ENCODE measurements at regions not wholly inside any gene's neighbourhood (a gene's known extent, or its start where the extent isn't known, plus 50 kb on each side); places are given as distances from the start of the nearest gene placed in this dataset.
"Not testable (repeated sequence)": the region's sequence is repeated elsewhere in the genome, so short reads cannot be mapped to it uniquely, and the experiment has no call there.

DNA sequence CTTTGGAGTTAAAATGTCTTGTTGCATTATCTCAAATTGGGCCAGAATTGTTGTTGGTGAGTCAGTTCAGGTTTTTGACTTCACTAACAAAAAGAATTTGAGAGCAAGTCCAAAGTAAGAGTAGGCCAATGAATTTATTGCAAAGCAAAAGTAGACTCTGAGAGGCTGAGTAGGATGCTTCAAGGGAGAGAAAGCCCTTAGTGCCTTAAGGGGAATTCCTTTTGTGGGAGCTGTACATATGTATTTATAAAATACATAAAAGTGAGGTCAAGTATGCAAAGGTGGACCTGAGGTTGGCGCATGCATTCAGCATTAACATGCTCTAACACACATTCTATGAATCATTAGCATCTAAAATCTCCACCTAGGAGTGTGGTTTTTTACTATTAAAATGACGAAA is 565.4 kb downstream of the GRXCR1 start:
- DNase-seq = no peak

GRCh38 chr4:43458293-43458692 is 565.8 kb downstream of the GRXCR1 start:
- DNase-seq = no peak

DNA sequence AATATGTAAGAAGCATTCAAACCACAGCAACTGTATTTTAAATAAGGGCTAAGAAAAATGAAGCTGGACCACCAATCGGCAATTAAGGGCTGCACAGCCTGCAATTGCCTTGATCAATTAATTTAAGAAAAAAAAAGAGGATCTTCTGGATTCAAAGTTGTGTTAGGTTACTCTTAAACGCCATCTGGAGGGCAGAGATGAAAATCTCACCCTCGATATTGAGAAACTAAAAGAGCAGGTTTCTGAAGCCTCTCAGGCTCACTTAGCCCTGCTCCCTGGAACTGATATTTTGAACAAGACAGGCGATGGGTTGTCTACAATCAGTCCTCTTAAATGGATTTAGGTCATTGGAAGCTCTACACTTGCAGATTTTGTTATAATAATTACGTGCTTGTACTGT is 579.4 kb downstream of the GRXCR1 start:
- peak; percentile 10 for DNase-seq

GRCh38 chr4:43481526-43481925 is 589.0 kb downstream of the GRXCR1 start:
- DNase-seq = no peak

GRCh38 chr4:43485196-43485595 is 592.7 kb downstream of the GRXCR1 start:
- DNase-seq = peak; percentile 83

DNA sequence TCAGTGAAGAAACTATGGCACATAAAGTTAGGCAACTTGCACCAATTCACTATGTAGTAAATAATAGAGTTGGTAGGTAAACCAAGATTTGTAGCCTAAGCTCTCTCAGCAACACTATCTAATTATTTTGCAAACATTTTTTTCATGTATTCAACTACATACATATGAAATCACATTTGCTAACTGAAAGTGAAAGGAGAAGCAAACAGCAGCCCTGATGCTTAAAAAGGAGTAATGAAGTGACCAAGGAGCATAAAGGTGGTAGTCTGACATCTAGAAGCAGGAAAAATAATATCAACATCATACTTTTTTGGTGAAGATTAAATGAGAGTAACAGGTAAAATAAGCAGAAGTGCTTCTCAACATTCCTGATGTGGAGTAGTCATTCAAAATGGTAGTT is 603.7 kb downstream of the GRXCR1 start:
- no peak for DNase-seq

GRCh38 chr4:43496602-43497001 is 604.1 kb downstream of the GRXCR1 start:
- no peak for DNase-seq

DNA sequence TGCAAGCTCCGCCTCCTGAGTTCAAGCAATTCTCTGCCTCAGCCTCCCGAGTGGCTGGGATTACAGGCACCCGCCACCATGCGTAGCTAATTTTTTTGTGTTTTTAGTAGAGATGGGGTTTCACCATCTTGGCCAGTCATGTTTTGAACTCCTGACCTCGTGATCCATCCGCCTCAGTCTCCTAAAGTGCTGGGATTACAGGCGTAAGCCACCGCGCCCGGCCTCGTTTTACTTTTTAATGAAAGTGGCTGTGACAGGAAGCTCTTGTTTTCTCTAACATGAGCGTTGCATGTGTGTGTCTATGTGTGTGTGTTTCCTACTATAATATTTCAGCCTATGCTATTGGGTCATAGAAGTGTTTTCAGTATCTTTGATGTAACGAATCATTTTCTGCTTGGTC is 613.3 kb downstream of the GRXCR1 start:
- not testable (repeated sequence) for DNase-seq

DNA sequence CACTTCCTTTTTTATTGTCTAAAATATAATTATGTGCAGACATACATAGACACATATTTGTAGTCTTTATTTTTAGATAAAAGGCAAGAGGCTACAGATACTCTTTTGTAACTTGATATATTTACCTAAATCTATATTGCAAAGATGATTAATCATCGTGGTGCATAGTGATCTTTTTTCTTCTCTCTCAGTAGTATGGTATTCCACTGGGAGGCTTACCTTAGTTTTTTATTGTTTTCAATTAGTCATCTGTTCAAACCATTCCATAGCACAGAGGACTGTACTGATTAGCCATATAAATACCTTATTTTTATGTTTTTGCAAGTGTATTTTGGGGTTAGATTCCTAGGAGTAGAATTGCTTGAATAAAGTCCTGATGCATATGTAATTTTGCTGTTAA is 619.7 kb downstream of the GRXCR1 start:
- no peak for DNase-seq

DNA sequence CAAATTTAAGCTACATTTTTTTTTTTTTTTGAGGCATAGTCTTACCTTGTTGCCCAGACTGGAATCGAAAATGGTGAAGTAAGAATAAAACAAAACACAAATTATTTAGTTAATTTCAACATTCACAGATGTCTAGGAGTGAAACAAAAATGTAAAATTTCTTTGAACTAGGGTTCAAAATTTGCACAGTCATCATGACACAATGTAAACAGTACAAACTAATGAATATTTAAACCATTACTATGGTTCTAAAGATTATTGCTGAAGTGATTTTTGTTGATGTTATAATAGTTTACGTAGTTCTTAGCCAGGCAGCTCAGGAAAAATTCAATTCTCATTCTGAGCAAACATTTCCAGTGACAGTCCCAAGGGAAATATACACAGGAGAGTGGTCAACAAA is 633.1 kb downstream of the GRXCR1 start:
- DNase-seq = no peak

DNA sequence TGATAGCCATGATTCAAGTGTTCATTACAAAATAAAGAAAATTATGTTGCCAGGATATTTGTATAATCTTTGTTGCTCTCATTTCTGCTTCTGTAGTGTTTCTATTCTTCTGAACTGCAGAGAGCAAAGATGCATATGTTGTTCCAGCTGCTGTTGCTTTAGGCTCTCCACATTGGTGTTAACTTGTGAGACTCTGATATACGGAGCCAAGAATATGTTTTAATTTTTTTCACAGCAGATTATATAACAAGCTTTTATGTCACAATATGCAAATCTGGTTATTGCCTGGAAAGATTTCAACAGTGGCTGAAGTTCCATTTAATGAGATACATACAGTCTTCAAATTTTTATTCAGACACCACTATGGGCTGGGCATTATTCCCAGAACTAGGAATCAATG is 655.0 kb downstream of the GRXCR1 start:
- no peak for DNase-seq

DNA sequence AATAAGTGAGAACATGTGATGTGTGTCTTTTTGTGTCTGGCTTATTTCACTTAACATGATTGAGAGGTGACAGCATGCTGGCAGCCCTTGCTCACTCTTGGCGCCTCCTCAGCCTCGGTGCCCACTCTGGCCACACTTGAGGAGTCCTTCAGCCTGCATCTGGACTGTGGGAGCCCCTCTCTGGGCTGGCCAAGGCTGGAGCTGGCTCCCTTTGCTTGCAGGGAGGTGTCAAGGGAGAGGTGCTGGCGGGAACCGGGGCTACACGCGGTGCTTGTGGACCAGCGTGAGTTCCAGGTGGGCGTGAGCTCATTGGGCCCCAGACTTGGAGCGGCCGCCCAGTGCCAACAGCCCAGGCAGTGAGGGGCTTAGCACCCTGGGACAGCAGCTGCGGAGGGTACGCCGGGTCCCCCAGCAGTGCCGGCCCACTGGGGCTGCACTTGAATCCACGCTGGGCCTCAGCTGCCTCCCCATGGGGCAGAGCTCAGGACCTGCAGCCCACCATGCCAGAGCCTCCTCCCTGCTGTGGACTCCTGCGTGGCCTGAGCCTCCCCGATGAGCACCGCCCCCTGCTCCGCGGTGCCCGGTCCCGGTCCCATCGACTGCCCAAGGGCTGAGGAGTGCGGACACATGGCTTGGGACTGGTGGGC is 658.6 kb downstream of the GRXCR1 start:
- DNase-seq = no peak

DNA sequence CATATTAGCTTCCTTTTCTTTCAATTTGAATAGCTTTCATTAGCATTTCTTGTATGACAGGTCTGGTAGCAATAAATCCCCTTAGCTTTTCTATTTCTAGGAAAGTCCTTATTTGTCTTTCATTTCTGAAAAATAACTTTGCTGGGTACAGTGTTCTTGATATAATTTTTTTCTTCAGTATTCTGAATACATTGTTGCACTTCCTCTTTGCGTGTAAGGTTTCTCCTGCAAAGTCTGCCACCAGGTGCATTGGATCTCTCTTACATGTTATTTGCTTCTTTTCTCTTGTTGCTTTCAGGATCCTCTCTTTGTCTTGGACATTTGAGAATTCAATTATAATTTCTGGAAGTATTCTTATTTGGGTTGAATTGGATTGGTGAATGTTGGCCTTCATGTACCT is 663.7 kb downstream of the GRXCR1 start:
- DNase-seq = no peak

GRCh38 chr4:43560047-43560446 is 667.5 kb downstream of the GRXCR1 start:
- DNase-seq = no peak

DNA sequence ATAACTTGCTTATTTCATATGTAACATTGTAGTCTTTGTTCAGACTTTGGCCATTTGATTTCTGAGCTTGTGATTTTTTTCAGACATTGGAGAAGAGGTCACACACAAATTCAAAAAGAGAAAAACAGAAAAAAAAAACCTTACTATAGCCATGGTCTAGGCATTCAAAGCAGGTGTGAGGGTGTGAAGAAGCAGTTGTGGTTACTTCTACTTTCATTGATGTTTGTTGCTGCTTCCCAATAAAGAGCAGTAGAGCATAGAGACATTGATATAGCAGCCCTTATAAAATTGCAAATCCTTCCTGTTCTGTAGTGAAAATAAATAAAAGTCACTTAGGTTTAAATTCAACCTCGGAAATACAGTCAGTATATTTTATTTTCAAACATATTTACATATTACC is 671.6 kb downstream of the GRXCR1 start:
- DNase-seq = peak; percentile 14

- peak; percentile 84 for DNase-seq
Measured at GRCh38 chr4:43564591-43564990, 672.1 kb downstream of the GRXCR1 start.

DNA sequence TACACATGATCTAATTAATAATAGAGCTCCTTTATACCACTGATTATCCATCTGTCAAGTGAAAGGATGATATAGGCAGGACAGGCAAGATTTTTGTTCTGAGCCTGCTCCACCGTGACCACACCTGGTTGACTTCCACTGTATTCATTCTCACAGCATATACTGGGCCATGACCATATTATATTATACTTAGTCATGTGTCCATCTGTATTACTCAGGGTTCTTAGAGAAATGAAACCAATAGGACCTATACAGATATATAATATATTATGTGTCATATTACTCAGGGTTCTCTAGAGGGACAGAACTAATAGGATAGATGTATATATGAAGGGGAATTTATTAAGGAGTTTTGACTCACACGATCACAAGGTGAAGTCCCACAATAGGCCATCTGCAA is 675.1 kb downstream of the GRXCR1 start:
- peak; percentile 59 for DNase-seq

- no peak for DNase-seq
Measured at GRCh38 chr4:43586813-43587212, 694.3 kb downstream of the GRXCR1 start.

GRCh38 chr4:43587758-43588157 is 695.2 kb downstream of the GRXCR1 start:
- DNase-seq = no peak

- no peak for DNase-seq
Measured at GRCh38 chr4:43607400-43607799, 714.9 kb downstream of the GRXCR1 start.

DNA sequence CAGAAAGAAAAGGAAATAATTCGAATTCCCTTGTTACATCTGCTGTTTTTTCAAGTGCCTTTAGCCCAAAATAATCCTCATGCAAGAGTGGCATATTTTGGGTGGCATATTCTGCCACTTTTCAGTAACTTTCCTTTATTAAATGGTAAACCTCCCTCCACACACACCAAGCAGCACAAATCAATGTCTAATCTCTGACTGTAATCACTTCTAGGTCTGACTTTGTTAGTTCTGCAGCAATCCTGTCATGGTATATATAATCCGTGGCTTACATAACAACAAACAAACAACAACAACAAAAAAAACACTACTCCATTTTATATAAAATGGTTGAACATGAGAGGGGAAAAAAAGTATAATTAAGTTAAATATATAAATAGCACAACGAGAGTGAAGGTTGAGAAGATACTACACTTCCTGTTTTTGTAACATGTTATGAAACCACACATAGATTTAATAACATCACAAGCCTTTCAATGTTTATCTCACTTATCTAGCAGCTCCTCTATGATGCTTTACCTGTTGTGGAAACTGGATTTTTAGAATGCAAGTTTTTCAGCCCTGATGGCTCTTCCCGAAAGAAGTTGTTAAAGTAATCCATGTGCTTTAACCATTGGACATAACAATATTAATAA is 715.4 kb downstream of the GRXCR1 start:
- DNase-seq = no peak

GRCh38 chr4:43619219-43619618 is 726.7 kb downstream of the GRXCR1 start:
- DNase-seq = no peak

DNA sequence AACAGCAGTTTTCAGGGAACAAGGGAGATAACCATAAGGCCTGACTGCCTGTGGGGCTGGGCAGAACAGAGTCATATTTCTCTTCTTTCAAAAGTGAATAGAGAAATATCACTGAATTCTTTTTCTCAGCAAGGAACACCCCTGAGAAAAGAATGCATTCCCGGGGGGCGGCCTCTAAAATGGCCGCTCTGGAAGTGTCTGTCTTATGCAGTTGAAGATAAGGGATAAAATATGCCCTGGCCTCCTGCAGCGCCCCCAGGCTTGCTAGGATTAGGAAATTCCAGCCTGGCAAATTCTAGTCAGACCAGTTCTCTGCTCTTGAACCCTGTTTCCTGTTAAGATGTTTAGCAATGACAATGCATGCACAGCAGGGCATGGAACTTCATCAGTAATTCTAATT is 745.4 kb downstream of the GRXCR1 start:
- DNase-seq = not testable (repeated sequence)

- DNase-seq = no peak
Measured at GRCh38 chr4:43651991-43652390, 759.5 kb downstream of the GRXCR1 start.

- DNase-seq = not testable (repeated sequence)
Measured at GRCh38 chr4:43659547-43659946, 767.0 kb downstream of the GRXCR1 start.
